Small intestine (tissue), 7 donors: ENCODE measurements at regions not wholly inside any gene's neighbourhood (a gene's known extent, or its start where the extent isn't known, plus 50 kb on each side); places are given as distances from the start of the nearest gene placed in this dataset.

ENCODE experiments used
- DNase-seq, 2 donors: peaks; one replicate each; pipeline versions ENCODE4 v3.0.0 to v3.0.0-alpha.2; 2013
- FAIRE-seq: peaks from 2 replicates; lab custom pipeline; 2012; peaks lifted over from hg19 to GRCh38; lab: Jason Lieb, UNC
- H3K27ac ChIP-seq, 3 donors: one replicate each; pipeline ENCODE4 v1.5.1; 2013; ENCODE audit warnings: low read length in 2 of 3, mild to moderate bottlenecking in 2 of 3, control low read depth in 1 of 3, inconsistent platforms in 1 of 3, low read depth in 1 of 3, moderate library complexity in 1 of 3
- H3K27me3 ChIP-seq, 3 donors: one replicate each; pipeline ENCODE4 v1.6.1; 2013; ENCODE audit warnings: low read length in 3 of 3, inconsistent platforms in 1 of 3; ENCODE audit not compliant: control insufficient read depth in 3 of 3, insufficient read depth in 3 of 3
- H3K36me3 ChIP-seq, 3 donors: one replicate each; pipeline ENCODE4 v1.6.1; 2013; ENCODE audit warnings: low read length in 3 of 3, inconsistent platforms in 1 of 3, low read depth in 1 of 3, mild to moderate bottlenecking in 1 of 3, moderate library complexity in 1 of 3; ENCODE audit not compliant: control insufficient read depth in 3 of 3, insufficient read depth in 2 of 3
- H3K4me1 ChIP-seq, 3 donors: one replicate each; pipeline ENCODE4 v1.6.1; 2013; ENCODE audit warnings: low read length in 2 of 3, inconsistent platforms in 1 of 3, low read depth in 1 of 3, mild to moderate bottlenecking in 1 of 3, moderate library complexity in 1 of 3; ENCODE audit not compliant: control insufficient read depth in 3 of 3, insufficient read depth in 2 of 3
- H3K4me3 ChIP-seq, 3 donors: one replicate each; pipeline ENCODE4 v1.5.1; 2013; ENCODE audit warnings: low read length in 3 of 3, control low read depth in 1 of 3, inconsistent platforms in 1 of 3, low read depth in 1 of 3, mild to moderate bottlenecking in 1 of 3, moderate library complexity in 1 of 3
- H3K9me3 ChIP-seq, 2 donors: one replicate each; pipeline ENCODE4 v1.6.1; 2013; ENCODE audit warnings: low read depth in 1 of 2, low read length in 1 of 2; ENCODE audit not compliant: control insufficient read depth in 2 of 2, insufficient read depth in 1 of 2
- WGBS, 3 donors: extraction: QIAGEN DNeasy Blood & Tissue Kit; methylation state at CpG; one replicate each; pipeline ENCODE4 v1.1.7; 2013; 5-methylcytosine and 5-hydroxymethylcytosine counted together
- donor health status: healthy with polysubstance abuse.
- donor health status: control.
- donor health status: control.
- donor health status: Bipolar disorder and iron deficiency.
- donor health status: healthy.

DNA sequence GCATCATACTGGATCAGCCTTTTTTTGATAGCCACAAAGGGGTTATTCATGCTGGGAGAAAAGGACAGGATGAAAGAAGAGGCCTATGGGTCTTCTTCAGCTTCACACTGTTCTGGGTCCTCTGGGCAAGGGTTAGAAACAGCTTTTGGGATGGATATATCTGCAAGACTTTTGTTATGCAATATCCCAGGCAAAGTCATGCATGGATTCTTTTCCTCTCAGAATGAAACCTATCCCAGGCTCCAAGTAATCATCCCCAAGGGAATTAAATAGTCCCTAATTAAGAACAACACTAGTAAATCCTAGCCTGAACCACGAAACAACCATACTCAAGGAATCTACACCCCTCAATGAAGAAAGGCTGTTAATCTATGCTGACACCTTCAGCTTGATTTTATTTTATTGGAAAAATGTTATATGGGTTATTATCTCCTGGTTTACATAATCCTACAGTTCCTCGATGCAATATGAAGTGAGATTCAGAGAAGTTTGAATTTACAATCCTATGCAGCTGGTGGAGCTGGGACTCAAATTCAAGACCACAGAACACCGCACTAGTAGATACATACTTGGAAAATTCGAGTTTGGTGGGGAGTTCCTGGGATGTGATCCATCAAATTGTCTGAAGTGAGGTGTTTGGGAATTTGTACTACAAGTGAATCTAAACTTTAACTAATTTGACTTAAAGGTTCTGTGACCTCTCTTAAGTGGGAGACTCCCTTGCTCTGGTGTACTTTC, 338.6 kb downstream of the TBX15 start:
- no peak overlapping the region for H3K4me3 ChIP-seq
- no peaks in the 10 kb centered on the region for H3K27me3 ChIP-seq
- H3K36me3 ChIP-seq = no peaks in the 10 kb centered on the region
- H3K27ac ChIP-seq = no peak overlapping the region
- no peak for FAIRE-seq
- H3K9me3 ChIP-seq = no peaks in the 10 kb centered on the region
- DNase-seq = no peak
- WGBS, 3 donors = 43 to 55% (median 49%) methylated on average over 4 of the region's 4 CpGs
- H3K4me1 ChIP-seq = no peaks in the 10 kb centered on the region

DNA sequence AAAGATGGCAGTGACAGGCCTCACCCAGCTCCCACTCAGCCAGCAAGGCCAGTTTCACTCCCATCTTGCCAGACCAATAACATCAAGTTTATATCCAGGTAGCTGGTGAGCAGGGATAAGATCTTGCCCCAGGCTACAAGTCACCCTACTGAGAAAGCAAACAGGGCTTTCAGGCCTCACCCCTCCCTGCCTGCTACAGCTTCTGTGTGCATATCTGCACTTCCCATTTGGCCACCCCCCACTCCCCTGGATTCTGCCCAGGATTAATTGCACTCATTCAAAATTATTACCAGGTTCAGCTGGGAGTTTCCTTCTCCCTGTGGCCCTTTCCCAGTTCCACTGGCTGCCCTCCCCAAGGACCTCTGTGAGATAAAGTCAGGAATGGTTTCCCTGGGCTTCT, 352.1 kb downstream of the TBX15 start:
- FAIRE-seq (no peak), DNase-seq (no peak)
- Histone ChIP-seq H3K36me3 (no peaks in the 10 kb centered on the region), H3K27ac (no peak overlapping the region), H3K9me3 (peaks cover 0 to 7% of the 10 kb centered on the region in 2 donors), H3K4me3 (no peak overlapping the region), H3K27me3 (no peaks in the 10 kb centered on the region), H3K4me1 (no peaks in the 10 kb centered on the region)

DNA sequence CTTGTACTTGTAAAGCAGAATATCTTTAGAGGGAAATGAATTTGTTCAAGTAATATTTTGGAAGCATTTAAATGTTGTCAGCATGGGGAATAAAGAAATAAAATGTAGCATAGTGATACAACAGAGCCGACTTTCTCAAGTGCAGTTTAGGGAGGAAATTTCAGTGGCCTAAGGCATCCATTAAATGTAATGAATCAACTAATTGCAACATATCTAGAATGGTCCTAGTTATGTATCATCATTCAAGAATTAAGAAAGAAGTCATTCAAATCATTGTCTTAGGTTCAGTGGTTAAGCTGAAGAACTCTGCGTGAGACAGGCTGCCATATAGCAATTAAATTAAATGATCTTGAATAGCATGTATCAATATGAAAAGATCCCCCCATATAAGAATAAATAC, 360.7 kb downstream of the TBX15 start:
- DNase-seq (no peak), FAIRE-seq (no peak)
- H3K4me3 ChIP-seq = no peak overlapping the region
- 89 to 91% (median 89%) methylated on average over 2 of the region's 2 CpGs for WGBS, 3 donors
- H3K9me3 ChIP-seq = no peaks in the 10 kb centered on the region
- H3K27me3 ChIP-seq = no peaks in the 10 kb centered on the region
- no peak overlapping the region for H3K27ac ChIP-seq
- H3K4me1 ChIP-seq = no peaks in the 10 kb centered on the region
- no peaks in the 10 kb centered on the region for H3K36me3 ChIP-seq

DNA sequence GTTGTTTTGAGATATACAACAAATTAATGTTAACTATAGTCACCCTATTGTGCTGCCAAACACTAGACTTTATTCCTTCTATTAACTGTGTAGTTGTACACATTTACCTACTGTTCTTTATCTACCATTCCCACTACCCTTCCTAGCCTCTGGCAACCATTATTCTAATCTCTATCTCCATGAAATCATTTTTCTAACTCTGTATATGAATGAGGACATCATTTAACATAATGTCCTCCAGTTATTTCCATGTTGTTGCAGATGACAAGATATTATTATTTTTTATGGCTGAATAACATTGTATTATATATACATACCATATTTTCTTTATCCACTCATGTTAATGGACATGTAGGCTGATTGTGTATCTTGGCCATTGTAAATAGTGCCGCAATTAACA, 366.3 kb downstream of the TBX15 start:
- peaks cover 0 to 3% of the 10 kb centered on the region in 2 donors for H3K9me3 ChIP-seq
- H3K4me3 ChIP-seq = no peak overlapping the region
- no peaks in the 10 kb centered on the region for H3K4me1 ChIP-seq
- FAIRE-seq (no peak), DNase-seq (no peak)
- WGBS, 3 donors = 37 to 85% (median 72%) methylated on average over 1 of the region's 1 CpG
- H3K27ac ChIP-seq = no peak overlapping the region
- H3K27me3 ChIP-seq = no peaks in the 10 kb centered on the region
- H3K36me3 ChIP-seq = no peaks in the 10 kb centered on the region

DNA sequence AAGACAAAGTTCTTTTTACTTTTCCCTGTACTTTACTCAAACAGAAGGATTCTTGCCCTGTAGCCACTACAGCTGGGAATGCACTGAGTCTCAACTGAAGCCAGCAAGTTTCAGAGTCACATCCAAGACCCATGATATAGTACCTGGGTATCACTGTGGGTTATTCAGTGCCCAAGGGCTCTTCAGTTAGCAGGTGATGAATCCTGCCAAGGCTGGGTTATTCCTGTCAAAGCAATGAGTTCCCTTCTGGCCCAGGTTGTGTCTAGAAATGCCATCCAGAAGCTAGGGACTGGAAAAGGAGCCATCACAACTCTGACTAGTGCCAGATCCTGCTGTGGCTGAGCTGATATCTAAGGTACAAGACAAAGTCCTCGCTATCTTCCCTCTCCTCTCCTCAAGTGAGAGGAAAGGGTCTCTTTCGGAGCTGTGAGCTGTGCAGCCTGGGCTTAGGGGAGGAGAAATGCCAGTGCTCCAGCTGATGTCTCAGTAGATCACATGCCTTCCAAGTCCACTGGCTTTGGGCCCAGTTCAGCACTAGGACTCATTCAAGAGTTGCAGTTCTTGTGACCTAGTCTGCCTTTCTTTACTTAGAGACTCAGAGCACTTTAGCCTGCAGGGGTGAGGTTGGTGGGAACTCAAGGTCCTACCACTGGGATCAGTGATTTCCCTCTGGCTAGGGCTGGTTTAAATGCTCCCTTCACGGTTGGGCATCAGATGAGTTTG, 369.4 kb downstream of the TBX15 start:
- Histone ChIP-seq H3K4me1 (no peaks in the 10 kb centered on the region), H3K36me3 (no peaks in the 10 kb centered on the region), H3K9me3 (peaks cover 0 to 3% of the 10 kb centered on the region in 2 donors), H3K4me3 (no peak overlapping the region), H3K27ac (no peak overlapping the region), H3K27me3 (no peaks in the 10 kb centered on the region)
- FAIRE-seq = no peak
- 69 to 78% (median 78%) methylated on average over 3 of the region's 3 CpGs for WGBS, 3 donors
- no peak for DNase-seq

DNA sequence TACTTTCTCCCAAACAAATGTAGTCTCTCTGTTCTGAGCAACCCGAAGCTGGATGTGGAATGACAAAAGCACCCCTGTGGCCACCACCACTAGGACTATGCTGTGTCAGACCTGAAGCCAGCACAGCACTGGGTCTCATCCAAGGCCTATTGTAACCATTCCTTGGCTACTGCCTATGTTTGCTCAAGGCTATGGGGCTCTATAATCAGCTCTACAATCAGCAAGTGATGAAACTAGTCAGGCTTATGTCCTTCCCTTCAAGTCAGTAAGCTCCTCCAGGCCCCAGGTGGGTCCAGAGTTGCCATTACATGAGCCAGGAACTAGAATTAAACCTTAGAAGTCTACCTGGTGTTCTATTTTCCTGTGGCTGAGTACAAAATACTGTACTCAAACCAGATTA, 370.2 kb downstream of the TBX15 start:
- WGBS, 3 donors = 0% methylated on average over 1 of the region's 1 CpG
- Histone ChIP-seq H3K27me3 (no peaks in the 10 kb centered on the region), H3K4me3 (no peak overlapping the region), H3K36me3 (no peaks in the 10 kb centered on the region), H3K27ac (no peak overlapping the region), H3K4me1 (no peaks in the 10 kb centered on the region), H3K9me3 (peaks cover 0 to 3% of the 10 kb centered on the region in 2 donors)
- FAIRE-seq = no peak
- DNase-seq = no peak

DNA sequence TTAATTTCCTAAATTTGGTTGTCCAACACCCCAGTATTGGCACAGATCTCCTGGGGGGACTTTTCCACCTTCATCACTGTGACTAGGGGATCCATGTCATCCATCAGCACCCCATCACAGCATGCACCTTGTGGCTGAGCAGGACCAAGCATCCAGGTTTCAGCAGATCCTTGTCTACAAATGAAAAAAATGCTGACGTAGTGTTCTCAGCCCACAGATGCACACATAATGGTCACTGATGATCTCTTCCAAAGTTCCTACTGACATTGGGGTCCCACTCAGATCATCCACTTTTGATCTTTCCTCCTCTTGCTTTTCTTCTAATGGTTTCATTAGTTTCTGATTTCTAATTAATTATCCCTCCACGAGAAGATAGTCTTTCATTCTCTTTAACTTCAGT, 373.1 kb downstream of the TBX15 start:
- DNase-seq (no peak), FAIRE-seq (no peak)
- no peaks in the 10 kb centered on the region for H3K27me3 ChIP-seq
- H3K9me3 ChIP-seq = peaks cover 0 to 3% of the 10 kb centered on the region in 2 donors
- WGBS, 3 donors = 70 to 74% (median 73%) methylated on average over 2 of the region's 2 CpGs
- no peak overlapping the region for H3K4me3 ChIP-seq
- no peak overlapping the region for H3K27ac ChIP-seq
- no peaks in the 10 kb centered on the region for H3K4me1 ChIP-seq
- H3K36me3 ChIP-seq = no peaks in the 10 kb centered on the region

DNA sequence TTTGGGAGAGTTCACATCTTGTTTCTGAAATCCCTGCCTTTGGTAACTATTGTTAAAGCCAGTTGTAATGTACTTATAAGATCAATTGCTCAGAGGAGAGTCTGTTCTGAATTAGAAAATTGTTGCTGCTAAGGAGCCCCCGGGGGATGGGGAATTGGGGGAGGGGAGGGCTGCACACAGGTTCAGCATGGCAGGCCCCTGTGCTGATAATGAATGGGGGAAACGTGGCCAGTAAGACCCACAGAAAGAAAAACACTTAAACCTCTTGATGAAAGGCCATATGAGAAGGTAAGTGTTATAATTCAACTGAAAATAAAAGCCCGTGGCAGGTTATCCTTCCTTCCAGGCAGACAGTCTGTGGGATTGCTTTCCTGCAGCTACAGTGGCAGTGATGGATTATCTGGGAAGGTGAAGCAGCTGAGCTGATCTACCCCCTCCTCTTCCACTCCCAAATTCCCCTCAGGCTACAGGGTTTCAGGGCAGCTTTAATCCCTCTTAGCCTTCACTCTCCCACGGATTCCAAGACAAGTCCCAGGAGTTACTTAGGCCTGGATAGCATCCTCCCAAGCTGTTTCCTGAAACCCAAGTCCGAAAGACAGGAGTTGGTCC, 398.8 kb downstream of the TBX15 start:
- Histone ChIP-seq H3K36me3 (no peaks in the 10 kb centered on the region), H3K9me3 (no peaks in the 10 kb centered on the region), H3K4me1 (no peaks in the 10 kb centered on the region), H3K4me3 (no peak overlapping the region), H3K27me3 (no peaks in the 10 kb centered on the region), H3K27ac (no peak overlapping the region)
- WGBS, 3 donors = 32 to 52% (median 50%) methylated on average over 5 of the region's 5 CpGs
- DNase-seq = no peak
- FAIRE-seq = no peak
